Vagina (tissue), 2 donors: ENCODE measurements at regions not wholly inside any gene's neighbourhood (a gene's known extent, or its start where the extent isn't known, plus 50 kb on each side); places are given as distances from the start of the nearest gene placed in this dataset.

Experiments
- POLR2AphosphoS5 ChIP-seq, 2 donors: sonication (generic); formaldehyde crosslinking; IDR thresholded peaks; one replicate each; pipeline ENCODE4 v1.9.0; 2017; ENCODE audit warnings: antibody characterized with exemption in 2 of 2, mild to moderate bottlenecking in 2 of 2, low read depth in 1 of 2; ENCODE audit not compliant: insufficient read depth in 1 of 2
- TF ChIP-seq, protein P1 (sequence below), 3 experiments: fragments of 450-650 bp in 2 of 3; fragments of 200-600 bp in 1 of 3; sonication (generic) in 1 of 3; IDR thresholded peaks; one replicate each; pipeline ENCODE4 v1.5.1; 2017 to 2019; ENCODE audit warnings: antibody characterized with exemption in 3 of 3, mild to moderate bottlenecking in 2 of 3, moderate library complexity in 2 of 3

- TF ChIP-seq POLR2AphosphoS5 (IDR thresholded peaks at IDR 0.05; ENCODE audit: insufficient read depth in 1 of 2, low read depth in 1 of 2), result no peak
- TF ChIP-seq, protein P1, sequence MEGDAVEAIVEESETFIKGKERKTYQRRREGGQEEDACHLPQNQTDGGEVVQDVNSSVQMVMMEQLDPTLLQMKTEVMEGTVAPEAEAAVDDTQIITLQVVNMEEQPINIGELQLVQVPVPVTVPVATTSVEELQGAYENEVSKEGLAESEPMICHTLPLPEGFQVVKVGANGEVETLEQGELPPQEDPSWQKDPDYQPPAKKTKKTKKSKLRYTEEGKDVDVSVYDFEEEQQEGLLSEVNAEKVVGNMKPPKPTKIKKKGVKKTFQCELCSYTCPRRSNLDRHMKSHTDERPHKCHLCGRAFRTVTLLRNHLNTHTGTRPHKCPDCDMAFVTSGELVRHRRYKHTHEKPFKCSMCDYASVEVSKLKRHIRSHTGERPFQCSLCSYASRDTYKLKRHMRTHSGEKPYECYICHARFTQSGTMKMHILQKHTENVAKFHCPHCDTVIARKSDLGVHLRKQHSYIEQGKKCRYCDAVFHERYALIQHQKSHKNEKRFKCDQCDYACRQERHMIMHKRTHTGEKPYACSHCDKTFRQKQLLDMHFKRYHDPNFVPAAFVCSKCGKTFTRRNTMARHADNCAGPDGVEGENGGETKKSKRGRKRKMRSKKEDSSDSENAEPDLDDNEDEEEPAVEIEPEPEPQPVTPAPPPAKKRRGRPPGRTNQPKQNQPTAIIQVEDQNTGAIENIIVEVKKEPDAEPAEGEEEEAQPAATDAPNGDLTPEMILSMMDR (IDR thresholded peaks at IDR 0.05), result no peak
These were observed 223.0 kb downstream of the GRIA2 start for GRCh38 chr4:157443537-157443936.
